VCaP (cell line): ENCODE measurements at regions not wholly inside any gene's neighbourhood (a gene's known extent, or its start where the extent isn't known, plus 50 kb on each side); places are given as distances from the start of the nearest gene placed in this dataset.

Source experiments
- H3K27ac ChIP-seq: fragments of 450-650 bp; 2 replicates; pipeline ENCODE4 v1.5.1; 2017
- TF ChIP-seq, protein P1 (sequence below): fragments of 450-650 bp; conservative IDR thresholded peaks from 2 replicates; pipeline ENCODE4 v1.5.1; 2017; ENCODE audit warnings: mild to moderate bottlenecking, moderate library complexity

DNA sequence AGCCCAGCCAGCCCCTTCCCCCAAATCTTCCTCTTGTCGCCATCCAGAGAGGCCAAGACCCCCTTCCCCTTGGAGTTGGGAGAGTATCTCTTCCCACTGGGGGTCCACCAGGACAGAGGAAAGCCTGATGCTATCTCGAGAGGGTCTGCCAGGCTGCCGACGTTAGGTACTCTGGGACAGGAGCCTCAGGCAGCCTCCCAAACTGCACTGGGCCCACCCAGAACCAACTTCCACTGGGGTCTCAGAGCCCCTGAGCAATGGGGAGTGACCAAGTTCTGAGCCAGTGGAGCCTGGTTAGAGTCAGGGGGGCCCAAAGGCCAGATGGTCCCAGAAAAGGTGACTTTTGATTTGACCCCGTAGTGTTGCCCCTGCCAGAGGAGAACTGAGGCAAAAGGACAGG lies 189.1 kb downstream of the INHBB start:
- H3K27ac ChIP-seq: no peak overlapping the region
- TF ChIP-seq, protein P1, sequence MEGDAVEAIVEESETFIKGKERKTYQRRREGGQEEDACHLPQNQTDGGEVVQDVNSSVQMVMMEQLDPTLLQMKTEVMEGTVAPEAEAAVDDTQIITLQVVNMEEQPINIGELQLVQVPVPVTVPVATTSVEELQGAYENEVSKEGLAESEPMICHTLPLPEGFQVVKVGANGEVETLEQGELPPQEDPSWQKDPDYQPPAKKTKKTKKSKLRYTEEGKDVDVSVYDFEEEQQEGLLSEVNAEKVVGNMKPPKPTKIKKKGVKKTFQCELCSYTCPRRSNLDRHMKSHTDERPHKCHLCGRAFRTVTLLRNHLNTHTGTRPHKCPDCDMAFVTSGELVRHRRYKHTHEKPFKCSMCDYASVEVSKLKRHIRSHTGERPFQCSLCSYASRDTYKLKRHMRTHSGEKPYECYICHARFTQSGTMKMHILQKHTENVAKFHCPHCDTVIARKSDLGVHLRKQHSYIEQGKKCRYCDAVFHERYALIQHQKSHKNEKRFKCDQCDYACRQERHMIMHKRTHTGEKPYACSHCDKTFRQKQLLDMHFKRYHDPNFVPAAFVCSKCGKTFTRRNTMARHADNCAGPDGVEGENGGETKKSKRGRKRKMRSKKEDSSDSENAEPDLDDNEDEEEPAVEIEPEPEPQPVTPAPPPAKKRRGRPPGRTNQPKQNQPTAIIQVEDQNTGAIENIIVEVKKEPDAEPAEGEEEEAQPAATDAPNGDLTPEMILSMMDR: no peak

DNA sequence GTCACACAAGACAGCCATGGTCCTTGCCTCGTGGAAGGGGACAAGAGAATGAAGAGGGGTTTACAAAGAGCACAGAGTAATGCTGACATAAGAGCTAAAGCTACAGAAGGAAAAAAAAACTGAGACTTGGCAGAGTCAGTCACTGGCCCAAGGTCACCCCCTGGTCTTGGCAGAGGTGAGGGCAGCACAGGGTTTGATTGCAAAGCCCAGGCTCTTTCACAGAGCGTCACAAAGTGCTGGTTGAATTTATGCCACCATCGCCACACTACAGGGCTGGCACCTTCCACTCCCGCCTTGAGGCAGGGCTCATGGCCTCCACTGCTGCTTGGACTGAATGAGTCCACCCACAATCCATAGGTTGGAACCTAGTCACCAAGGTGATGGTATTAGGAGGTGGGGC lies 190.2 kb downstream of the INHBB start:
- H3K27ac ChIP-seq: no peak overlapping the region
- TF ChIP-seq, protein P1: no peak

DNA sequence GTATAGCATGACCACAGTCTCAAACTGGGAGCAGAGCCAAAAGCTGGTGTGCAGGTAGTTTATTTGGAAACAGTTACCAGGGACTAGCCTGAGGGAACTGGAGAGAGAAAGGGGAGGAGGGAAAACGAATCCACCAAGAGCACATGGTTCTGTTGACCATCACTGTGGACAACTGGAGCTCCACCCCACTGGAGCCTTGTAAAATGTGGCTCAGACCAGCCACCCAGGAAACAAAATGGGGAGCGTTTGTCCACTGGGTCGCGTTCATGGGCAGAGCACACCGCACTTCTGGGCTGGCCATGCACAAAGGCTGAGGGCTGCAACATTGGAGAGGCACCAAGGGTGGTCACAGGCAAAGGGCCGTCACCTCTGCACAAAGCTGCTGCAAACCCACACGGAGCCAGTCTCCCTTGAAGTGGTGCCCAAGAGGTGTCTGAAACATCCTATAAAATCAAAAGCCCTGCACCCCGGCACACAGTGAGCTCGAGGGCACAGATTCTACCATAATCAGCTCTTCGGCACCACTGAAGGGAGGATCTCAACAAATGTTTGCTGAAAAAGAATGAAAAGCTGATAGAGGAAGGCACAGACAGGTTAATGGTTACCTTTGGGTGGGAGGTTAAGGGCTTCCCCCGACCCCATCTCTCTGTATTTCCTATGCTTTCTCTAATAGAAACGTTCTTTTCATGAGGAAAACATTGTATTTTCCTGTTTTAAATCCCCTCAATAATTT lies 192.9 kb downstream of the INHBB start:
- TF ChIP-seq, protein P1: no peak
- 0 out of 2 replicates have a peak overlapping the region, but pooled peaks have one; percentile 16 for H3K27ac ChIP-seq

DNA sequence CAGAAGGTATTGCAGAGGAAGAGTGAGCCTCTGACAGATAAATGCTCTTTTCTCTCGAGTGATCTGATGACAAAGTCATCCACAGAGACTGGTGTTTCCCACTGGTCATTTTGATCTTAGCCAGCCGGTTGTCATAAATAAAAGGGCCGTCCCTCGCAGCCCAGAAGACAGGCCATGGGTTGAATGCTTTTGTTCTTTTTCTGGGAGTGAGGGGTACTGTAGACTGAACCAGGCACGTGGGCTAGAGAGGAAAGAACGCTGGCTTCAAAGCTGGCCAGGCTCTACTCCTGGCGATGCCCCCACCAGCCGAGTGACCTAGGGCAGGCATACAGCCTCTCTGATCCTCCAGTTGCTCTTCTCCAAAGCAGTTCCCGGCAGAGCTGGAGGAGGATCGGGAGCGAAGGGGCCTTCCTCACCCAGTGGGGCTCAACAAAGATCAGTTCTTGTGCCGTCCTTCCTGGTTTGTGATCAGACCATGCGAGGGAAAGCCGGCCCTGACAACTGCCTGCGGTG lies 193.5 kb downstream of the INHBB start:
- TF ChIP-seq, protein P1: no peak
- no peak overlapping the region for H3K27ac ChIP-seq

DNA sequence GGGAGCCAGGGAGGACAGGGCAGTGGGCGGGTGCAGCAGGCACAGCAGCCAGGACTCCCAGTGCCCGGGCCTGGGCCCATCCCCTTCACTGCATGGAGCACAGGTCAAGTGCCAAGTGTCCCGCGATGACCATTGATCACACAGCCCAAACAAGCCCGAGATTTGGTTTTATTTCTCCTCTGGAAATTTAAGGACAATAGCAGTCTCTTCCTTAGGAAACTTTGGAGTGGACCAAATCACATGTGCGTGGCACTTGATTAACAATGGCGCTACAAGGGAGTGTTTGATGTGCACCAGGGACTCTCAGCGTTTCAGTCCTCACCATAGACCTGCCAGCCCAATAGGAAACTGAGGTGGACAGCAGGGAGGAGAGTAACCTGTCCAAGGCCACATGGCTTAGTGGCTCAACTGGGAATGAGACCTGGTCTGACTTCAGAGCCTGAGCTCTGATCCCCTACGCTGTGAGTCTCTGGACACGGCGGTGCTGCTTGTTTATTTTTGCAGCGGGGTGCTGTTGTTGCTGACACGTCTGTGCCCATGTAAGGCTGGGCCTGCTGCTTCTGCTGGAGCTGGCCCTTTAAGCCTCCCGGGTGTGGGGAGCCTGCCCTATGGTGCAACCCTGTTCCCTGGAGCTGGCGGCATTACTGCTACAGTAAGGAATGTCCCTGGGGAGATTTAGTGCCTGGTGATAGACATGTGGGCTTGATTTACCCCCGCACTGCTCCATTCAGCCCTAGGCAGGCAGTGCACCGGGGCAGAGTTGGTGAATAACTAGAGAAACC lies 194.2 kb downstream of the INHBB start:
- TF ChIP-seq, protein P1: no peak
- no peak overlapping the region for H3K27ac ChIP-seq

DNA sequence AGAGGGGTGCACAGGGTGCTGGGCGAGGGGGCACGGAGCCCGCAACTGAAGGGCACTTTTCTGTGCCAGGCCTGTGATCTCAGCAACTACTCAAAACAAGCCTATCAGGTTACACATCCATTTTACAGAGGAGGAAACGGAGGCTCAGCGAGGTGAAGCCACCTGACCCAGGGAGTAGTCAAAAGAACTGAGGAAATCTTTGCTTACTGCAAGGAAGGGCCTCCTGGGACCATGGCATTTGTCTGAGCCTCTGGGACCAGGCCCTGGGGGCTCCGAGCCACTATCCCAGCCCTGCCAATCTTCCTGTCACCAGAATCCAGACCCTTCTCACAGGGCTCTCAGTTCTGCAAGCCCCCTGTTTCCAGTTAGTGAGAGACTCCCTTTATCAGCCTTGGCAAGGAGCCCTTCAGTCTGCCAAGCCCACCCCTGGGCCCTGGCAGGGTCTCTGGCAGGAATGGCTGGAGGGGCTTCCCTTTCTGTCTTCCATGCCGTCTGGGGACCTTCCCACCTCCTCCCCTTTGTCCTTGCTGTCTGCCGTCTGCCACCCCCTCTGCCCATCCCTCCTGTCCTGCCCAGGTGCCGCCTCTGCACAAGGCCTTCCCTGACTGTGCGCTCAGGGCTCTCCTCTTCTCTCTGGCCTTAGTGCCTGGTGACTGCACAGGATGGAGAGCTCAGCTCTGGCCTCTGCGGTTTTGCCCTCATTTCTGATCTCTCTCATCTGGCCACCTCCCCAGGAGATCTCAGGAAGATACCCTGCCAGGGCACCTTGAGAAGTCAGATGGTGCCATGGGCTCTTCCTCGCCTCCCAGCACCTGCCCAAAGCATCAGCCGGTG lies 194.7 kb upstream of the GLI2 start:
- H3K27ac ChIP-seq: no peak overlapping the region
- TF ChIP-seq, protein P1: no peak

DNA sequence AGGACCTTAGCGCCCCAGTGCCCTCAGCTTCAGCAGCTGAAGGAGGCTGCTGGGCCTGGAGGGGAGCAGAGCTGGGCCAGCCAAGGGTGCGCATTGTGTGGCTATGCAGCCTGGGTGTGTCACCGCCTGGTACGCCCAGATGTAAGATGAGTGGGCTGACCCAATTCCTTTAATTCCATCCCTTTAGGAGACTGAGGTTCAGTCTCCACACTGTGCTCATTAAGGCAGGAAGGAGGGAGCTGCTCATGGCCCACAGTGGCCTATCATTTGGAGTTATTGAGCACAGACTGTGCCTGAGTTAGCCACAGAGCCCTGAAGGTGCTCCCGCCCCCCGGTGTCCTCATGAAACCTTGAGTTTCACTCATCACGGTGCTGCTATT lies 194.1 kb upstream of the GLI2 start:
- H3K27ac ChIP-seq: no peak overlapping the region
- TF ChIP-seq, protein P1: no peak
